Endothelial cell of umbilical vein (primary cell): ENCODE measurements at regions not wholly inside any gene's neighbourhood (a gene's known extent, or its start where the extent isn't known, plus 50 kb on each side); places are given as distances from the start of the nearest gene placed in this dataset.

Experiments
- BruUV-seq: library from RNA; stranded (reverse); fragments of 400-500 nt; replicated peaks from 2 replicates; lab custom pipeline; 2021; lab: Mats Ljungman, UMichigan
- CTCF ChIA-PET: fragments of 300-600, 350-600 bp; sonication (Branson Sonifier 250); formaldehyde crosslinking; loops from one replicate; lab custom pipeline; 2021; ENCODE audit warnings: antibody characterized with exemption, inconsistent platforms; lab: Charles Lee
- POLR2A ChIA-PET: fragments of 300-600, 350-600 bp; sonication (Branson Sonifier 250); formaldehyde crosslinking; loops from one replicate; lab custom pipeline; 2021; ENCODE audit warnings: antibody characterized with exemption, inconsistent platforms; lab: Charles Lee
- DNase-seq: peaks from one replicate; pipeline ENCODE4 v3.0.0-alpha.2; 2011; ENCODE audit warnings: low read depth, low spot score
- FAIRE-seq: peaks from 2 replicates; lab custom pipeline; 2011; peaks lifted over from hg19 to GRCh38; lab: Jason Lieb, UNC
- H2AFZ ChIP-seq: 2 replicates; pipeline ENCODE4 v1.6.0; 2012; ENCODE audit warnings: low read depth, low read length, control low read depth, inconsistent platforms
- H3K27ac ChIP-seq: 2 replicates; pipeline ENCODE4 v1.5.1; 2011; ENCODE audit warnings: low read depth, mild to moderate bottlenecking, control low read depth, low read length, moderate library complexity; ENCODE audit not compliant: insufficient read depth
- H3K27me3 ChIP-seq, 2 experiments: 2 replicates each; pipeline versions ENCODE4 v1.6.0 to v1.6.1; 2011; ENCODE audit warnings: low read length in 2 of 2, mixed read lengths in 1 of 2; ENCODE audit not compliant: control insufficient read depth in 2 of 2, insufficient read depth in 2 of 2
- H3K36me3 ChIP-seq, 2 experiments: 2 replicates in 1 of 2; 3 replicates in 1 of 2; pipeline ENCODE4 v1.5.1; 2011; ENCODE audit warnings: low read length in 2 of 2, mild to moderate bottlenecking in 1 of 2, moderate library complexity in 1 of 2; ENCODE audit not compliant: control insufficient read depth in 2 of 2, insufficient read depth in 2 of 2; ENCODE audit errors: extremely low read depth in 1 of 2
- H3K4me1 ChIP-seq: 3 replicates; pipeline ENCODE4 v1.5.1; 2011; ENCODE audit warnings: mild to moderate bottlenecking, low read length; ENCODE audit not compliant: control insufficient read depth, insufficient read depth; ENCODE audit errors: extremely low read depth
- H3K4me2 ChIP-seq: 2 replicates; pipeline ENCODE4 v1.6.1; 2011; ENCODE audit warnings: low read length, control low read depth, mixed read lengths; ENCODE audit not compliant: insufficient read depth
- H3K4me3 ChIP-seq, 3 experiments: fragments of 200-600 bp in 1 of 3; sonication (generic), shearing (Covaris generic) in 1 of 3; replicated peaks in 1 of 3; 2 replicates each; pipeline ENCODE4 v1.5.1; 2011 to 2016; ENCODE audit warnings: control low read depth in 3 of 3, low read length in 3 of 3, mild to moderate bottlenecking in 2 of 3, inconsistent platforms in 1 of 3, low read depth in 1 of 3, moderate library complexity in 1 of 3; ENCODE audit not compliant: insufficient read depth in 1 of 3
- H3K79me2 ChIP-seq: 2 replicates; pipeline ENCODE4 v1.6.0; 2012; ENCODE audit warnings: low read length, inconsistent platforms; ENCODE audit not compliant: control insufficient read depth, insufficient read depth
- H3K9ac ChIP-seq: replicated peaks from 2 replicates; pipeline ENCODE3; 2011; ENCODE audit warnings: low read length, control low read depth; ENCODE audit not compliant: insufficient read depth; ENCODE audit errors: extremely low read depth
- H3K9me1 ChIP-seq: replicated peaks from 3 replicates; pipeline ENCODE4 v1.6.0; 2011; ENCODE audit warnings: mild to moderate bottlenecking, low read length; ENCODE audit not compliant: control insufficient read depth, insufficient read depth; ENCODE audit errors: extremely low read depth
- H3K9me3 ChIP-seq: replicated peaks from 2 replicates; pipeline ENCODE4 v1.5.1; 2012; ENCODE audit warnings: low read length, inconsistent platforms; ENCODE audit not compliant: control insufficient read depth, insufficient read depth
- H4K20me1 ChIP-seq: replicated peaks from 2 replicates; pipeline ENCODE3; 2011; ENCODE audit warnings: mild to moderate bottlenecking, low read length; ENCODE audit not compliant: control insufficient read depth, insufficient read depth; ENCODE audit errors: extremely low read depth
- EZH2 ChIP-seq: IDR thresholded peaks from 2 replicates; pipeline ENCODE4 v1.6.1; 2012; ENCODE audit warnings: borderline replicate concordance, low read depth, mild to moderate bottlenecking, moderate library complexity, low read length, inconsistent platforms; ENCODE audit not compliant: severe bottlenecking
- FOS ChIP-seq: IDR thresholded peaks from 2 replicates; pipeline ENCODE4 v1.6.1; 2011; ENCODE audit warnings: mild to moderate bottlenecking, low read length, moderate library complexity, borderline replicate concordance; ENCODE audit not compliant: insufficient read depth
- GATA2 ChIP-seq: IDR thresholded peaks from 2 replicates; pipeline ENCODE4 v1.7.0; 2011; ENCODE audit warnings: low read depth, mild to moderate bottlenecking, moderate library complexity, mixed read lengths, low read length; ENCODE audit not compliant: insufficient read length, insufficient read depth
- JUN ChIP-seq: IDR thresholded peaks from 2 replicates; pipeline ENCODE4 v1.6.1; 2011; ENCODE audit warnings: borderline replicate concordance, low read depth; ENCODE audit not compliant: insufficient read length, insufficient read depth
- POLR2A ChIP-seq: IDR thresholded peaks from 2 replicates; pipeline ENCODE4 v1.6.1; 2012; ENCODE audit warnings: low read depth, mild to moderate bottlenecking, control low read depth, low read length
- dilution Hi-C: fragments of 300-500 bp; cut with MboI; formaldehyde crosslinking; loops from one replicate; pipeline ENCODE4 v1.15.0; 2019; ENCODE audit warnings: low sequenced_read_pairs; ENCODE audit not compliant: extremely low pct_ligation_motif_present
- intact Hi-C: fragments of 100-400 bp; cut with micrococcal nuclease; formaldehyde crosslinking; loops from one replicate; pipeline ENCODE4 v1.10.0; 2022
- TF ChIP-seq, protein P1 (sequence below), 2 donors: IDR thresholded peaks; 1 replicate in 1 of 2; 2 replicates in 1 of 2; pipeline ENCODE4 v1.5.1; 2011; ENCODE audit warnings: low read length in 2 of 2, mild to moderate bottlenecking in 2 of 2, moderate library complexity in 2 of 2, control low read depth in 1 of 2, inconsistent platforms in 1 of 2, low read depth in 1 of 2; ENCODE audit not compliant: insufficient read depth in 1 of 2; ENCODE audit errors: extremely low read depth in 1 of 2
- TF ChIP-seq, protein P2 (sequence below): IDR thresholded peaks from 2 replicates; pipeline ENCODE4 v1.6.1; 2011; ENCODE audit not compliant: insufficient read depth, insufficient read length

DNA sequence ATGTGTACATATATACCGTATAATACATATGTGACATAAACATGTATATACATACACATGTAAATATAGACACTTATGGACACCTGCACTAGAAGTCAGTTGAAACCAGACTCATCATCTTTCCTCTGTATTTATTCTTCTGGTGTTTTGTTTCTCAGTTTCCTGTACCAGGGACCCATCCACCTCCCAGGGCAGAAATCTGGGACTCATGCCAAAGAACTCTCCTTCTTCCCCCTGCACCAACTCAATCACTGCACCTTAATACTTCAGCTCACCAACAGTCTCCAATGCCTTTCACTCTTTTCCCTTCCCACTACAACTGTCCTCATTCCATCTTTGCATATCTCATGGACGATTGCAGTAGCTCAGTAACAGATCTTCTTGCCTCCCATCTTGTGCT lies 428.0 kb downstream of the FBXO15 start:
- no peak for FAIRE-seq
- POLR2A ChIA-PET: no interaction called here

DNA sequence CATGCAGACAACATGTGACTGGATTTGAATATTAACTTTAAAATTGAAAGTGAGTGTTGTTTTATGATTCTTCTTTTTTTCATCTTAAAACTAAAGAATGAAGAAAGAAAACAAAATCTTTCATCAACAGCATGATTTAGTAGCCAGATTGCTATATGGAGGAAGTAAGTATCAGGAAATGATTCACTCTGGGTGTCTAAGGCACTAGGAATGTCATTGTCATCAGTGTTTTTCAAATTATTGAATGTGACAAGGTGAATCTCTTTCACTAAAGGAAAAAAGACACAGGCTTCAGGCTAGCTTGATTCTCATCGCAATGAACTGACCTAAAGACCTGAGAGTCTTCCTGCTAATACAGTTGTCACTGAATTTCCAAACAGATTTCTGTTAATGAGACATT lies 430.1 kb downstream of the FBXO15 start:
- ChIA-PET CTCF (no interaction called here), POLR2A (no interaction called here)
- dilution Hi-C loops: no loop called here
- Histone ChIP-seq H3K36me3 (no peaks in the 10 kb centered on the region), H3K79me2 (no peaks in the 10 kb centered on the region), H3K4me3 (no peak overlapping the region), H3K27ac (no peak overlapping the region), H3K9me3 (peaks cover 8% of the 10 kb centered on the region), H3K4me1 (no peaks in the 10 kb centered on the region), H3K27me3 (no peaks in the 10 kb centered on the region), H4K20me1 (no peaks in the 10 kb centered on the region), H2AFZ (no peak overlapping the region), H3K9me1 (no peaks in the 10 kb centered on the region), H3K9ac (no peak overlapping the region), H3K4me2 (no peak overlapping the region)
- no peak for DNase-seq
- intact Hi-C loops: no loop called here
- no peak for FAIRE-seq
- TF ChIP-seq FOS (peak; percentile 58), POLR2A (no peak)
- TF ChIP-seq, protein P1, sequence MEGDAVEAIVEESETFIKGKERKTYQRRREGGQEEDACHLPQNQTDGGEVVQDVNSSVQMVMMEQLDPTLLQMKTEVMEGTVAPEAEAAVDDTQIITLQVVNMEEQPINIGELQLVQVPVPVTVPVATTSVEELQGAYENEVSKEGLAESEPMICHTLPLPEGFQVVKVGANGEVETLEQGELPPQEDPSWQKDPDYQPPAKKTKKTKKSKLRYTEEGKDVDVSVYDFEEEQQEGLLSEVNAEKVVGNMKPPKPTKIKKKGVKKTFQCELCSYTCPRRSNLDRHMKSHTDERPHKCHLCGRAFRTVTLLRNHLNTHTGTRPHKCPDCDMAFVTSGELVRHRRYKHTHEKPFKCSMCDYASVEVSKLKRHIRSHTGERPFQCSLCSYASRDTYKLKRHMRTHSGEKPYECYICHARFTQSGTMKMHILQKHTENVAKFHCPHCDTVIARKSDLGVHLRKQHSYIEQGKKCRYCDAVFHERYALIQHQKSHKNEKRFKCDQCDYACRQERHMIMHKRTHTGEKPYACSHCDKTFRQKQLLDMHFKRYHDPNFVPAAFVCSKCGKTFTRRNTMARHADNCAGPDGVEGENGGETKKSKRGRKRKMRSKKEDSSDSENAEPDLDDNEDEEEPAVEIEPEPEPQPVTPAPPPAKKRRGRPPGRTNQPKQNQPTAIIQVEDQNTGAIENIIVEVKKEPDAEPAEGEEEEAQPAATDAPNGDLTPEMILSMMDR (IDR thresholded peaks at IDR 0.05; ENCODE audit: extremely low read depth in 1 of 2, insufficient read depth in 1 of 2, low read depth in 1 of 2, low read length in 2 of 2): no peak
- TF ChIP-seq, protein P2, sequence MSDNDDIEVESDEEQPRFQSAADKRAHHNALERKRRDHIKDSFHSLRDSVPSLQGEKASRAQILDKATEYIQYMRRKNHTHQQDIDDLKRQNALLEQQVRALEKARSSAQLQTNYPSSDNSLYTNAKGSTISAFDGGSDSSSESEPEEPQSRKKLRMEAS: no peak
- no TSS peak for BruUV-seq

More for the DNA sequence above, 428.0 kb downstream of the FBXO15 start:
- H4K20me1 ChIP-seq: no peaks in the 10 kb centered on the region
- H3K4me2 ChIP-seq: no peak overlapping the region
- H3K4me3 ChIP-seq: no peak overlapping the region
- H3K27ac ChIP-seq: no peak overlapping the region
- H3K27me3 ChIP-seq: no peaks in the 10 kb centered on the region
- intact Hi-C loops: no loop called here
- no peaks in the 10 kb centered on the region for H3K36me3 ChIP-seq
- no peaks in the 10 kb centered on the region for H3K4me1 ChIP-seq
- H3K9ac ChIP-seq: no peak overlapping the region
- DNase-seq: no peak
- no peak for TF ChIP-seq GATA2
- no peak for TF ChIP-seq EZH2
- no peak for TF ChIP-seq JUN
- H3K79me2 ChIP-seq: no peaks in the 10 kb centered on the region
- peaks cover 12% of the 10 kb centered on the region for H3K9me3 ChIP-seq
- CTCF ChIA-PET: no interaction called here
- no peak overlapping the region for H2AFZ ChIP-seq
- BruUV-seq: no TSS peak
- H3K9me1 ChIP-seq: no peaks in the 10 kb centered on the region
- dilution Hi-C loops: no loop called here
